K562 (cell line): ENCODE measurements at regions not wholly inside any gene's neighbourhood (a gene's known extent, or its start where the extent isn't known, plus 50 kb on each side); places are given as distances from the start of the nearest gene placed in this dataset.

Experiments
- ATAC-seq: fragments of 200-7000 bp; cut with Tn5 transposase; 3 replicates; pipeline ENCODE4 v1.9.1; 2020; ENCODE audit warnings: moderate library complexity
- BruUV-seq: library from RNA; stranded (reverse); fragments of 400-500 nt; replicated peaks from 2 replicates; lab custom pipeline; 2021; lab: Mats Ljungman, UMichigan
- CTCF ChIA-PET: fragments of 300-600 bp; formaldehyde crosslinking; extraction: SDS; loops from one replicate; lab custom pipeline; 2021; ENCODE audit warnings: low intra/inter-chr PET ratio; lab: Yijun Ruan, JAX
- POLR2A ChIA-PET: fragments of 300-600, 350-650 bp; sonication (Branson Sonifier 250); formaldehyde crosslinking; extraction: SDS; loops from one replicate; lab custom pipeline; 2021; ENCODE audit warnings: antibody characterized with exemption, inconsistent platforms; lab: Yijun Ruan, JAX
- DNase-seq, 4 experiments: peaks; one replicate each; pipeline versions ENCODE4 v3.0.0 to v3.0.0-alpha.2; 2011 to 2018; ENCODE audit warnings: low spot score in 3 of 4, mixed read lengths in 3 of 4; ENCODE audit errors: extremely low read depth in 1 of 4
- FAIRE-seq: peaks from 2 replicates; lab custom pipeline; 2011; peaks lifted over from hg19 to GRCh38; lab: Jason Lieb, UNC
- H2AFZ ChIP-seq: 2 replicates; pipeline ENCODE4 v1.6.0; 2011; ENCODE audit warnings: low read depth, low read length, control low read depth, inconsistent platforms
- H3K27ac ChIP-seq: fragments of 200-600 bp; 3 replicates; pipeline ENCODE4 v1.8.0; 2011; ENCODE audit warnings: low read depth, mild to moderate bottlenecking, control low read depth, inconsistent platforms, low read length, moderate library complexity, mixed read lengths; ENCODE audit errors: extremely low read depth
- H3K27me3 ChIP-seq, 2 experiments: fragments of 300-600 bp in 1 of 2; 2 replicates in 1 of 2; 3 replicates in 1 of 2; pipeline versions ENCODE4 v1.6.0 to v1.8.0; 2011; ENCODE audit warnings: inconsistent platforms in 2 of 2, low read length in 2 of 2, mild to moderate bottlenecking in 1 of 2, mixed read lengths in 1 of 2, moderate library complexity in 1 of 2; ENCODE audit not compliant: control insufficient read depth in 2 of 2, insufficient read depth in 2 of 2
- H3K36me3 ChIP-seq: fragments of 300-600 bp; 3 replicates; pipeline ENCODE4 v1.8.0; 2011; ENCODE audit warnings: mild to moderate bottlenecking, low read length, inconsistent platforms; ENCODE audit not compliant: control insufficient read depth, insufficient read depth
- H3K4me1 ChIP-seq, 2 experiments: fragments of 200-600 bp in 1 of 2; replicated peaks in 1 of 2; 2 replicates in 1 of 2; 3 replicates in 1 of 2; pipeline versions ENCODE4 v1.5.1 to v1.8.0; 2011; ENCODE audit warnings: inconsistent platforms in 2 of 2, low read length in 2 of 2, mild to moderate bottlenecking in 1 of 2, mixed read lengths in 1 of 2, moderate library complexity in 1 of 2; ENCODE audit not compliant: control insufficient read depth in 2 of 2, insufficient read depth in 2 of 2
- H3K4me2 ChIP-seq: 2 replicates; pipeline ENCODE4 v1.6.1; 2011; ENCODE audit warnings: low read length, control low read depth, inconsistent platforms, mixed read lengths; ENCODE audit not compliant: insufficient read depth
- H3K4me3 ChIP-seq: fragments of 200-600 bp; sonication (generic), shearing (Covaris generic); 2 replicates; pipeline ENCODE4 v1.5.1; 2016; ENCODE audit warnings: control low read depth, inconsistent platforms
- H3K79me2 ChIP-seq: fragments of 200-600 bp; 3 replicates; pipeline ENCODE4 v1.8.0; 2011; ENCODE audit warnings: low read length, inconsistent platforms; ENCODE audit not compliant: control insufficient read depth, insufficient read depth
- H3K9ac ChIP-seq, 2 experiments: 2 replicates each; pipeline versions ENCODE4 v1.6.0 to v1.6.1; 2011; ENCODE audit warnings: low read depth in 2 of 2, low read length in 2 of 2, control low read depth in 1 of 2, inconsistent platforms in 1 of 2, mild to moderate bottlenecking in 1 of 2, mixed read lengths in 1 of 2; ENCODE audit not compliant: insufficient read depth in 1 of 2
- H3K9me1 ChIP-seq: one replicate; pipeline ENCODE4 v1.6.0; 2011; ENCODE audit warnings: inconsistent platforms, mild to moderate bottlenecking, low read length, moderate library complexity; ENCODE audit not compliant: control insufficient read depth, insufficient read depth
- H3K9me3 ChIP-seq: replicated peaks from 2 replicates; pipeline ENCODE4 v1.5.1; 2011; ENCODE audit warnings: low read depth, low read length, inconsistent platforms; ENCODE audit not compliant: control insufficient read depth, insufficient read depth
- H4K20me1 ChIP-seq: replicated peaks from 2 replicates; pipeline ENCODE4 v1.6.1; 2011; ENCODE audit warnings: low read length, inconsistent platforms, mixed read lengths; ENCODE audit not compliant: control insufficient read depth, insufficient read depth
- ATF6 ChIP-seq: sonication (generic); formaldehyde crosslinking; IDR thresholded peaks from 2 replicates; pipeline ENCODE4 v1.4.0; 2020; ENCODE audit warnings: mild to moderate bottlenecking, missing genetic modification reagents
- ETV5 ChIP-seq: sonication (generic); formaldehyde crosslinking; IDR thresholded peaks from 2 replicates; pipeline ENCODE4 v1.4.0; 2020; ENCODE audit warnings: low read depth, mild to moderate bottlenecking, missing genetic modification reagents
- HDAC8 ChIP-seq: fragments of 450-650 bp; IDR thresholded peaks from 2 replicates; pipeline ENCODE4 v1.6.1; 2016; ENCODE audit warnings: mild to moderate bottlenecking, missing genetic modification characterization, moderate library complexity, missing compliant biosample characterization
- RUNX1 ChIP-seq: sonication (generic); IDR thresholded peaks from 2 replicates; pipeline ENCODE4 v1.6.1; 2016; ENCODE audit warnings: antibody characterized with exemption, low read depth
- SNIP1 ChIP-seq: fragments of 450-650 bp; IDR thresholded peaks from 2 replicates; pipeline ENCODE4 v1.7.1; 2017; ENCODE audit warnings: low read depth, mild to moderate bottlenecking
- ZBTB49 ChIP-seq: sonication (generic); formaldehyde crosslinking; IDR thresholded peaks from 2 replicates; pipeline ENCODE4 v1.8.0; 2022; ENCODE audit warnings: missing genetic modification reagents, mild to moderate bottlenecking, borderline replicate concordance
- ZNF695 ChIP-seq: fragments of 450-650 bp; formaldehyde crosslinking; IDR thresholded peaks from 2 replicates; pipeline ENCODE4 v1.4.0; 2020; ENCODE audit warnings: mild to moderate bottlenecking, moderate library complexity
- in situ Hi-C: fragments of 300-500 bp; cut with MboI; formaldehyde crosslinking; loops from 4 replicates; pipeline ENCODE4 v1.15.0; 2018; ENCODE audit warnings: inconsistent platforms, mixed read lengths
- intact Hi-C: fragments of 100-400 bp; cut with micrococcal nuclease; formaldehyde crosslinking; loops from 2 replicates; pipeline ENCODE4 v1.14.2; 2022

- CTCF ChIA-PET = no interaction called here
These were observed 185.5 kb downstream of the EMX2 start for GRCh38 chr10:117728087-117728486.

More at GRCh38 chr10:117728087-117728486, 185.5 kb downstream of the EMX2 start:
- Histone ChIP-seq H4K20me1 (no peaks in the 10 kb centered on the region), H3K9me3 (no peaks in the 10 kb centered on the region), H3K4me3 (no peak overlapping the region), H3K79me2 (no peaks in the 10 kb centered on the region), H3K4me1 (no peaks in the 10 kb centered on the region), H3K27ac (no peak overlapping the region), H3K36me3 (no peaks in the 10 kb centered on the region), H3K9ac (no peak overlapping the region), H3K27me3 (peaks cover 0 to 11% of the 10 kb centered on the region in 2 experiments; a peak in 3 of 5 replicates), H3K4me2 (no peak overlapping the region), H2AFZ (no peak overlapping the region), H3K9me1 (no peaks in the 10 kb centered on the region)
- ATAC-seq = no peak
- DNase-seq = no peak
- intact Hi-C loops = no loop called here
- BruUV-seq = no TSS peak
- TF ChIP-seq RUNX1 = no peak
- TF ChIP-seq ZNF695 = no peak
- no peak for TF ChIP-seq SNIP1
- TF ChIP-seq ATF6 = no peak
- no peak for TF ChIP-seq HDAC8
- no peak for TF ChIP-seq ZBTB49 (CRISPR knock-in tag)
- no peak for TF ChIP-seq ETV5 (CRISPR knock-in tag)
- POLR2A ChIA-PET = interaction anchor here (0.6 kb wide), 1 partner anchor 9 kb away, joined by 3 read pairs; no protein-coding TSS in a partner anchor
- in situ Hi-C loops = no loop called here
- no peak for FAIRE-seq
